ENCODE measurements at regions not wholly inside any gene's neighbourhood (a gene's known extent, or its start where the extent isn't known, plus 50 kb on each side); places are given as distances from the start of the nearest gene placed in this dataset.

DNA sequence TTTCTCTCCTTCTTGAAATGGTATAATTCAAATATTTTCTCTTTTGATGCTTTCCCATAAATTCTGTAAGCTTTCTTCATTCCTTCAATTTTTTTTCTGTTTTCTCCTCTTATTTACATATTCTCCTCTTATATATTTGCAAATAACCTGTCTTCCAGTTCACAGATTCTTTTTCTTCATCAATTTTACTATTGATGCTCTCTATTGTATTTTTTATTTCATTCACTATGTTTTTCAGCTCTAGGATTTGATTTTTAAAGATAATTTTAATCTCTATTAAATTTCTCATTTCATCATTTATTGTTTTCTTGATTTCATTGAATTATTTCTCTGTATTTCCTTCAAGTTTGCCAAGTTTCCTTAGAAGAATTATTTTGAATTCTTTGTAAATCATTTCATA is 54.0 kb upstream of the PRPS1L1 start:
- no peak for FAIRE-seq
- no peak for DNase-seq (ENCODE audit: extremely low spot score, insufficient read length, low read depth)

DNA sequence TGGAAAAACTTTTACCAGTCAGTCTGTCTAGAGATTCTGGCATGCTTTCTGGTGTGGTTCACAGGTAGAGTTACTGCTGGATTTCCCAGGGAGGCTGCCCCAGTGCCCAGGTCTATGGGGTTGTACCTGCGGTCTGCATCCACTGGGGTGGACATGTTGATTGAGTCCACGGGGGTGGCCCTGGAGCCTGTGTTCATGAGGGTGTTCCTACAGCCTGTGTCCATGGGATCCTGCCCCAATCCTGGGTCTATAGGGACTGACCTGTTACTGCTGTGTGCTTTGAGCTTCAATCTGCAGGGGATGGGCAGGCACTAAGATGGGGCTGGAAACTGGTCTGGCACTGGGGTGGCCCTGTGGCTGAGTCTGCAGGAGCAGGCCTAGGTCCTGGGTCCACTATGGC is 54.5 kb upstream of the PRPS1L1 start:
- no peak for FAIRE-seq
- no peak for DNase-seq (ENCODE audit: extremely low spot score, insufficient read length, low read depth)

DNA sequence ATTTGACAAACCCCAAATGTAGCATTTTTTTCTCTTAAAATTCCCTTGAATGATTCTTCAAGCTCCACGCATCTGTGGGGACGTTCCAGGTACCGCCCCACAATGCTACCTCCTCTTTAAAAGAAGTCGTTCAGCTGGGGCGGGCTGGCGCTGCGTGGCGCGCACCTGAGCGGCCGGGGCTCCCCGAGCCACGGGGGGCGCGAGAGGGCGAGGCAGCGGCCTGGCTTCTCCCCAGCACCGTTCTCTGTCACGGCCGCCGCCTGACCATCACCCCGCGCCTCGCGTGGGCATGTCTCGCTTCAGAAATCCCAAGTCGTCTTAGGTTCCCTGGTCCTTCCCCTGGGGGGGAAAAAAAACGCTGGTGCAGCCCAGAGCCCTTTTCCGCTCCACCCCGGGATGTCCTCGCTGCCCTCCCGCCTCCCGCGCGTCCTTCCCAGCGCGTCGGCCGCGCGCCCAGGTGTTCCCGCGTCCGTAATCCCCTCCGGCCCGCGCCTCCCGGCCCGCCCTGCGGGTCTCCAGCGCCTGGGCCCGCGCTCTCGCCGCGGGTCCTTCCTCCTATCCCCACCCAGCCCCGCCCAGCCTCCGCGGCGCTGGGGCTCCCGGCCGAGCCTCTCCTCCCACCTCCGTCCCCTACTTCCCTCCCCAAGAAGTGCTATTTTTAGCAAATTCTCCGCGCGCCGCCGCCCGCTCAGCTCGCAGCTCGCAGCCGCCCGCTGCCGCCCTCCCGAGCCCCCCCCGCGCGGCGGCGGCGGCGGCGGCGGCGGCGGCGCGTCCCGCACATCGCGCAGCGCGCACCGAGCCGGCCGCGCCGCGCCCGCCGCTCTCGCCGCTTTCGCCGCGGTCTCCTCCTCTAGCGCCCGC is 58.7 kb upstream of the PRPS1L1 start:
- DNase-seq (ENCODE audit: extremely low spot score, insufficient read length, low read depth) (no peak), FAIRE-seq (no peak)

DNA sequence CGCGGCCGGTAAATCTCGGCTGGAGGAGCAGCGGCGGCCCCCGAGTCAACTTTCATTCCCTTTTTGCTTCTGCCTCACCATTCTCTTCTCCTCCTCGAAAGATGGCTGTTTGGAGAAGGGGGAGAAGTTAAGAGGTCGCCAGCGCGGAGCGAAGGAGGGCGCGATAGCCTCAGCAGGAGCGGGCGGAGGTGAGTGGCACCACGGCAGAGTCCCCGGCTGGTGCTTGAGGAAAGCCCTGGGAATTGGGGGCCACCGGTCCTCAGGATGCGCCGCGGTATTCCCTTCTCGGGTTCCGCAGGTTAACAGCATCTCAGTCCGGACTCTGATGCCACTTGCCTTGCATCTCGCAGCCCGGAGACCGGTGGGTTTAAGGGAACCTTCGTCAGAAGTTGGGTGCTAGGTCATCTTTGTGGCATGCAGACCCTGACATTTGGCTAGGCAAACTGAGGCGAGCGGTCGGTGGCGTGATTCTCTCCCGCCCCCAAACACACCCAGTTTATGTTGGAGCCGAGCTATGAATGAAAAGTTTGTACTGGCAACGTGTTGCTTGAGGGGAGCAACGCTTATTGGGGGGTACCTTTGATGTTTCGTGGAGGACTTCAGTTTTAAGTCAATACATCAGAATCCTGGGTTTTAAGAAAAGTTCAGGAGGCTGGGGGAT is 59.5 kb upstream of the PRPS1L1 start:
- FAIRE-seq (no peak), DNase-seq (ENCODE audit: extremely low spot score, insufficient read length, low read depth) (no peak)

DNA sequence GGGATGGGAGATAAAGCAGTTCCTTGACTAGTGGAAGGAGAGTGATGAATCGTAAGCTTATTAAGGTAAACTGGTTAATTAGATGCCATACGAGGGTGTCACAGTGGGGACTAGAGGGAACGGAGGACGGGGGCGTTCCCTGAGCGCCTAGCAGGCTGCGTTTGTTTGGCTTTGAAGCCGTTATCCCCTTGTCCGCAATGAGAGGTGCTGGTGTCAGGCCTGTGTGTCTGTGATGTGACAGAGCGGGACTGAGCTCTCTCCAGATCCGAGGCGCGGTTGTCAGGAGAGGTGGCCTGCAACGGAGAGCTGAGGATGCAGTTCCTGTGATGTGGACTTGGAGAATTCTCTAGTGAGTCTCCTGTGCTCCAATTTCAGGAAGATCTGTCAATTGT is 60.0 kb upstream of the PRPS1L1 start:
- FAIRE-seq (no peak), DNase-seq (ENCODE audit: extremely low spot score, insufficient read length, low read depth) (no peak)

DNA sequence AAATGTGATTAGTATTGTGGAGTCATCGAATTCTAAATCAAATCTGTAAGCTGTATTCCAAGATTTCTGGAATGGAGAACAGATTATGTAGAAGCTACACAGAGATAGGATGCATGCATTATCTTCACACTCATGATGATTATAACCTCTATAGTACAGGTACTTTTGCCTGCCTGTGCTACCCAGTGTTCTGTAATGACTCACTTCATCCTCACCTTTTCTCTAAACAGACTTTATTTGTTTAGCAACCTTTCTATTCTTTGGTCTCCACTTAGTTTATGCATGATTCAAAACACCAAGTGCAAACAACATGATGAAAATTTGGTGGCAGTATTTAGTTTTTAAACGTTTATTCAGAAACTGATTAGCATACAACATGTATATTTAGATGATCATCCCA is 68.4 kb upstream of the PRPS1L1 start:
- FAIRE-seq (no peak), DNase-seq (ENCODE audit: extremely low spot score, insufficient read length, low read depth) (no peak)

DNA sequence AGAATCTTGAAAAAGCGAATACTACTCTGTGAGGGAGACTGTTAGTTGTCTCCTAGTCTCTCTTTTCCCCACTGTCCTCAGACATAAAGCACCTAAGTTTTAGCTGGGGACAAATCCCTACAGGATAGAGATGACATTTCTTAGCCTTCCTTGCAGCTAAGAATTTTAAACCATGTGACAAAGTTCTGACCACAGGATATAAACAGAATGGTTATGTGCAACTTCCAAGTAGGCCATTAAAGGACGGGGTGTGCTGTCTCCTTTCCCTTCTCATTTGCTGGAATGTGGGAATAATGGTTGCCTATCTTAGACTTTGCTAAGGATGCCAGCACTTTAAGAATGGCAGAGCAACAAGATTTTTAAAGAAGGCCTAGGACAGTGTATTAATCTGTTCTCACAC is 74.9 kb upstream of the PRPS1L1 start:
- FAIRE-seq (no peak), DNase-seq (ENCODE audit: extremely low spot score, insufficient read length, low read depth) (no peak)

DNA sequence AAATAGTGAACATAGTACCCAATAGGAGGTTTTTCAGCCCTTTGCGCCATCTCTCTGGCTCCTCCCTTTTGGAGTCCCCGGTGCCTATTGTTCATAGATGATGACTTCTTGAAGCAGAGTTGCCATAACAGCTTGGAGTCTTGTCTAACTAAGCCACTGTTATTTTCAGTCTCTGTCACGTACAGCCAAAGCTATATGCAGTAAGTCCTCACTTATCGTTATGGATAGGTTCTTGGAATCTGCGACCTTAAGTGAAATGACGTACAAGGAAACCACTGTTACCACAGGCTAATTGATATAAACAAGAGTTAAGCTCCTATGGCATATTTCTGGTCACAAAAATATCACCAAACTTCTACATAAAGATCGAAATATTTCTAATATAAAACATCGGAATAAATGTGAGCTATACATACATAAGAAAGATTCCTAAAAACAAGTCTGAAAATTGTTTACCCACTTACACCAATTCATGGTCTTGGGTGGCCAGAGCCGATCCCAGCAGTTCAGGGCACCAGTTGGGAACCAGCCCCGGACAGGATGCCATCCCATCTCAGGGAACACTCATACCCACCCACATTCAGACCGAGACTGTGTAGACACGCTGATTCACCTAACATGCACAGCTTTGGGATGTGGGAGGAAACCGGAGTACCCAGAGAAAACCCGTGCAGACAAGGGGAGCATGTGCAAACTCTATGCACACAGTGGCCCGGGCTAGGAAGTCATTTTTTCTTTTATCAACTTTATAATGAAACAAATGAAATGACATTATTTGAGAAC is 76.0 kb upstream of the PRPS1L1 start:
- FAIRE-seq: no peak

DNA sequence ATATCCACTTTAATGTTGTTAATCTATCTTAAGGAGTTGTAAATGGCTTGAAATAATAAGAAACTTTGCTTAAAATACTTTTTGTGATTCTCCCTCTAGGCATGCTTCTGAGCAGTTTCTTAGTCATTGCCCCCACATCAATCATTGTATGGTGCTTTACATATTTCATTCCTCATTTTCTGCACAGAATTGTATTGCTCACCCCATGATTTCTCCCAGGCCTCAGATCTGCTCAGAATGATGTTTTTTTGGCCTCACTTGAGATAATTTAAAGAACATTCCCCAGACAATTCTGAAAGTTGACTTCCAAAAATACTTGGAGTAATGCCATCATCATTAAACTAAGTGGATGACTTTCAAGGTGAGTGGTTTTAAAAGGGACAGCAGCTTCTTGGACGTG is 82.1 kb upstream of the PRPS1L1 start:
- FAIRE-seq: no peak
- DNase-seq (ENCODE audit: extremely low spot score, insufficient read length, low read depth): no peak

More for the DNA sequence above, 76.0 kb upstream of the PRPS1L1 start:
- DNase-seq (ENCODE audit: extremely low spot score, insufficient read length, low read depth): no peak

DNA sequence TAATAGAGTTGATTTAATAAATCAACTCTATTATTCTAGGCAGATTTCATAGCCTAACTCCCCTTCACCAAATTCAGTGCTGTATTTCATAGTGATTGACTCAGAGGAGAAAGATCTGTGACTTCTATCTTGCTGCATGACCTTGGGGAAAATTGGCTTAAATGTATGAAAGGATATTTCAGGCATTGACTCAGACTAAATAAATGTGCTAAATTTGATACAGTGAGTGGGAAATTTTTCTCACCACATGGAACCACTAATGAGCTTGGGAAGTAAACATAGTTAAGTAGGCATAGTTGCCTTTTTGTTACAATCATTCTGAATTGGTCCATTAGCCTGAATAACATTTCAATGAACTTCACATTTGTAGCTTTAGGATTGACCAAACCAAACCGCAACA is 89.0 kb upstream of the PRPS1L1 start:
- DNase-seq (ENCODE audit: extremely low spot score, insufficient read length, low read depth) (no peak), FAIRE-seq (no peak)

DNA sequence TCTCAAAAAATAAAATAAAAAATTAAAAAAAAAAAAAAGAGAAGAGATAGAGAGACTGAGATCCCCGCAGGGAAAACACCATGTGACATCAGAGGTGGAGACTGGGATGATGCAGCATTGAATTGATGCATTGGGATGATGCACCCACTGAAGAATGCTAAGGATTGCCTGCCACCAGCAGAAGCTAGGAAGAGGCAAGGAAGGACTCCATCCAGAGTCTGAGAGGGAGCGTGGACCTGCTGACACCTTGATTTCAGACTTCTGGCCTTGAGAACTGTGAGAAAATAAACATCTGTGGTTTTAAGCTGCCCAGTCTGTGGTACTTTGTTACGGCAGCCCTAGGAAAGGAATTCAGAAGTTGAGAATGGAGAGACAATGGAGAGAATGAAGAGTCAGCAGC is 89.8 kb upstream of the PRPS1L1 start:
- no peak for FAIRE-seq

DNA sequence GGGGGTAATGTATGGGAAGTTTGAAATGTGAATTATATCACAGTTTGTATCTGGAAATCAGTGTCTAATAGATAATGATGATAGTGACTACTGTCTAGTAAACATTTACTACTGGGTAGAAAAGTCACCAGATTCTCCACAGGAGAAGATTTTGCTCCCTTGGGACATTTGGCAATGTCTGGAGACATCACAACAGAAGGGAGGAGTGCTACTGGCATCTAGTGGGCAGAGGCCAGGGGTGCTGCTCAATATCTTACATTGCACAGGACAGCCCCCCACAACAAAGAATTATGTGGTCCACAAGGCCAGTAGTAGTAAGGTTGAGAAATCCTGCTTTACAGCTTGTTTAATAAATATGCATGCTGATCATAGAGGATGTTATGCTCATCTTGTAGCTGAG is 92.3 kb upstream of the PRPS1L1 start:
- no peak for FAIRE-seq
- DNase-seq (ENCODE audit: extremely low spot score, insufficient read length, low read depth): no peak

More for the DNA sequence above, 89.8 kb upstream of the PRPS1L1 start:
- no peak for DNase-seq (ENCODE audit: extremely low spot score, insufficient read length, low read depth)

DNA sequence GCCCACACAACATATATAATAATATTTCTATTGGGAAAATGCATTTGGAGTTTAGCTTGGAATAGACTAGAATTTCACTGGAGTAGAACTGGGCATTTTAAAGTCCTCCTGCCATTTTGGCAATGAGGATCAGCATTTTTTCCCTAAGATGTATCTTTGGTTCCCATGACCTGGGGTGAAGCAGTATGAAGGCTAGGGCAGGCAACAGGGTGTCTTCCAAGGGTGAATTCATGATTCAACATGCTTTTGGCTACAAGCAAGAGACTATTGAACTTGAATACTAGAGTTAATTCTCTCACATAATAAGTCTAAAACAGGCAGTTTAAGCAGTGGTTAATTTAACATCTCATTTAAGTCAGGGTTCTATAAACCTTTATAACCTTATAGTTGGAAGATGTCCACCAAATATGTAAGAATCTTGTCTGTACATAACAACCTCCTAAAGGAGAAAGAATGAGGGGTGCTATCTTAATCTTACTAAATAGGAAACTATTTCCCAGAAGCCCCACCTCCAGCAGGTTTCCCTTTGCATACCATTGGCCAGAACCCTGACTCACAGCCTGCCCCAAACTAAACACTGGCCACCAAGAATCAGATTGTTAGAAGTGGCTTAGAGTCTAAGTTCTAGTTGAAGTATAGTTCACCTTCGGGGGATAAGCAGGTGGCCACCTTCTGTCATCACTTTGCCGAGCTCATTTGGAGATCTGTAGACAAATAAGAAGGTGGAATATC is 96.0 kb upstream of the PRPS1L1 start:
- DNase-seq (ENCODE audit: extremely low spot score, insufficient read length, low read depth) (no peak), FAIRE-seq (no peak)

DNA sequence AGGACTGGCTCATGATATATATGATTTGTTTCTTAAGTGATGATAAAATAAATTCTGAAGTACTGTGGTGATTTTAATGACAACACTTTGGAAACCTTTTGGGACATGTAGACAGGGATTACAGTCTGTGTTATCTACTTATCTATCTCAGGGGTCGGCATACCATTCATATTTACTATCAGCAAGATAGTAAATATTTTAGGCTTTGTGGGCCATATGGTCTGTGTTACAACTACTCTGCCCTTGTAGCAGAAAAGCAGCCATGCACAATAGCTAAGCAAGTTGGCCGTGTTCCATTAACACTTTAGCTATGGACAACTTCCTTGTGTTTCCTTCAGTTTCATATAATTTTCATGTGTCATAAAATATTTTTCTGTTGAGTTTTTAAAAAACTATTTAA is 97.8 kb upstream of the PRPS1L1 start:
- FAIRE-seq (no peak), DNase-seq (ENCODE audit: extremely low spot score, insufficient read length, low read depth) (no peak)

DNA sequence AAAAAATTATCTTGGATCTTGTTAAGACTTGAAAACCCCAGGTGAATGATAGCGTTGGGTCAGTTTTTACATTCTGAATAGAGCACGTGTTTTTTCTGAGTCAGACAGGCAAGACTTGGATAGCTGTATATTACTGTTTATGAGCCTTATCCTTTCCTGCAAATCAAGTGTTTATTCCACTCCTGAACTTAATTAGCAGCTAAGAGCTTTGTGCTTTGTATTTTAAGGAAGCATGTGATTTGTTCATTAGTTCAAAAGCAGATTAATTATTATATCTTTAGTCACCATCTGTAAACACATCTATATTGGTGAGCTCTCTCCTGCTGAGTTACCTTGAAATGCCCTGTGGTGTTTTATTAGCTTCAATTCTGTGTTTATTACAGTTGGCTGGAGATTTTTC is 98.6 kb upstream of the PRPS1L1 start:
- FAIRE-seq: no peak
- DNase-seq (ENCODE audit: extremely low spot score, insufficient read length, low read depth): no peak

DNA sequence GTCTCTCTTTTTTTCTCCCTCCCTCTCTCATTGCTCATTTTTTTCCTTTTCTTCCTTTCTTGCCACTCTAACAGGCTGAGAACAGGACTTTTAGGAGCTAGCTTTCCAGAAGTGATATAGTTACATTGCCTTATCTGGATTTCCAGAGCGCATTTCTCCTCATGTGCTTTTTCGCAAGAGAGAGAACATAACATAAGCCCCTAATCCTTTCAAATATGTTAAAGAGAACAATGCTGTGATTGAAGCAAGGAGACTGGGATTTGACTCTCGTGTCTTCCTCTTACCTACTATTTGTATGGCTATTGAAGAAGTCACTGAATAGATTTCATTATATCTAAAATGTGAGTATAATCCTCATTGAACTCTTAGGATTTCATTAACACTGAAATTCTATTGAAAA is 101.2 kb upstream of the PRPS1L1 start:
- FAIRE-seq (no peak), DNase-seq (ENCODE audit: extremely low spot score, insufficient read length, low read depth) (no peak)

DNA sequence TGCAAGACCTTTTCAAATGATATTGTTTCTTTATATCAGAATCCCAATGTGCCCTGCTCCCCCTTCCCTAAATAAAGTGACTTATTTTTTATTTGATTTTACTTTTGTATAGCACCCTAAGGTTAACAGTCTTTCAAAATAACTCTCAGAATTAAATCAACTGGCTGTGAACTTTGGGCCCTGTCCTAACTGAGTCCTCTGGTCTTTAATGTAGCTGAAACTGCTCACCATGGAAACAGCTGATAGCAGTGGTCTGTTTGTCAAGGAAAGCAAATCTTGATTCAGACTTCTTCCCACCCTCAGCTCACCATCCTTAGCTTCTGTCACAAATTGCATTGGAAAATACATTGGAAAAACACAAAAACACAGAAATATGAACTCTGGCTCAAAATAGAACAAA is 105.2 kb upstream of the PRPS1L1 start:
- DNase-seq (ENCODE audit: extremely low spot score, insufficient read length, low read depth) (no peak), FAIRE-seq (no peak)

DNA sequence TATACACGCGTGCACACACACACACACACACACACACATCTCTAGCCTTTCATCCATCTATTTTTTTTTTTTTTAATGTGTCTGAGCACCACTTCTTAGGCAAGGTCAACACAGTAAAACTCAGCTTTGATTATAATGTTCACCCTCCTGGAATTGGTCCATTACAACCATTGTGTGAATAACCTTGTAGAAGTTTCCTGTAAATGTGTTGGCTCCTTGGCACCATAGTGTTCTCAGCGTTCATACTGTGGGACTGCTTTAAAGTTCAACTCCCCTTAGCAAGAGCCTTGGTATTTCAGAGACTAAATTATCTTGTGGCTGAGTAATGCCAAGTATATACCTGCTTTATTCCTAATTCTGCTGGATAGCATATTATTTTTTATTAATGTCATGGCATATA is 106.3 kb upstream of the PRPS1L1 start:
- DNase-seq (ENCODE audit: extremely low spot score, insufficient read length, low read depth): no peak
- FAIRE-seq: no peak

DNA sequence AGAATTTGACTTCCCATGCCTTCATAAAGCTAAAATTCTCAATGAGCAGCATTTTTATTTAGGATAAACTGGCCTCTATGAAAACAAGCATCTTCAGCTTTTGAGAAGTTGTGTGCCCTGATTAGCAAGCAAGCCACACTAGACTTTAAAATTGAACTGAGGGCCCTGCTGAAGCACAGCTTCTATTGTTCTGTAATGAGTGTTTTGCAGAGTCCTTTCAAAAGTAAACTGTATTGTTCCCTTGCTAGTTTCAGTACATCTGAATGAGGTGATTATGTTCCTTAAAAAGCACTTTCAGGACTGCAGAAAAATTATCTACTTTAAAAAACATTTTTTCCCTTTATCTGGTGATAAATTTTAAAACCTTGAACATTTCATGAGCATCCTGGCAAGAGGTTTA is 113.3 kb upstream of the PRPS1L1 start:
- FAIRE-seq (no peak), DNase-seq (ENCODE audit: extremely low spot score, insufficient read length, low read depth) (no peak)

DNA sequence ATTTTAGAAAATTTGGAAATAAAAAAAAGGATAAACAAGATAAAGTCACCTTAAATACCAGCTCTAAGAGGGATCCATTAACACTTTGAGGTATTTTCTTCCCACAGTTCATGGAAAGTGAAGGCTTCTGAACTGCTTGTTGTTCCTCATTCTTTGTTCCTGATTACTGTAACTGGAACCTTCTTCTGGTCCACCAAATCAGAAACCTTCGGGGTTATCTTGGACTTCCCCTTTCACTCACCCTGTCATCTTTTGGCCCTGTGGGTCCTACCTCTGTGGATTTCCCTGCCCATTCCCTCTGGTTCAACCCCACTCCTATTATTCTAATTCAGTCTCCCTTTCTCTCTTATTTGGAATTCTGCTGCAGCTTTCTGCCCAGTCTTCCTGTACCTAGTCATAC is 116.5 kb upstream of the PRPS1L1 start:
- peak; percentile 15 for FAIRE-seq

More for the DNA sequence above, 116.5 kb upstream of the PRPS1L1 start:
- DNase-seq (ENCODE audit: extremely low spot score, insufficient read length, low read depth): no peak
